HEK293 (cell line): ENCODE measurements at regions not wholly inside any gene's neighbourhood (a gene's known extent, or its start where the extent isn't known, plus 50 kb on each side); places are given as distances from the start of the nearest gene placed in this dataset.
"Not testable (repeated sequence)": the region's sequence is repeated elsewhere in the genome, so short reads cannot be mapped to it uniquely, and the experiment has no call there.

Experiments
- CTCF ChIA-PET: fragments of 350-600 bp; formaldehyde crosslinking; extraction: SDS; loops from one replicate; lab custom pipeline; 2021; ENCODE audit warnings: antibody characterized with exemption; lab: Yijun Ruan, JAX
- POLR2A ChIA-PET: fragments of 300-600 bp; formaldehyde crosslinking; extraction: SDS; loops from one replicate; lab custom pipeline; 2020; ENCODE audit warnings: antibody characterized with exemption, inconsistent platforms; lab: Yijun Ruan, JAX
- H3K27ac ChIP-seq: fragments of 200-500 bp; sonication (Bioruptor generic); 2 replicates; pipeline ENCODE4 v1.5.1; 2014; ENCODE audit warnings: low read depth, low read length, control low read depth, inconsistent platforms; ENCODE audit errors: extremely low read depth
- H3K36me3 ChIP-seq, 2 experiments: fragments of 200-500 bp in 1 of 2; sonication (Bioruptor generic) in 1 of 2; 1 replicate in 1 of 2; 2 replicates in 1 of 2; pipeline ENCODE4 v1.5.1; 2014 to 2017; ENCODE audit warnings: inconsistent platforms in 2 of 2, low read length in 2 of 2; ENCODE audit not compliant: control insufficient read depth in 2 of 2, insufficient read depth in 1 of 2
- H3K4me1 ChIP-seq: fragments of 200-500 bp; sonication (Bioruptor generic); 2 replicates; pipeline ENCODE4 v1.5.1; 2014; ENCODE audit warnings: mild to moderate bottlenecking, low read length, inconsistent platforms; ENCODE audit not compliant: control insufficient read depth, insufficient read depth
- H3K4me3 ChIP-seq: 2 replicates; pipeline ENCODE4 v1.5.1; 2011; ENCODE audit warnings: low read depth, mild to moderate bottlenecking, control low read depth, low read length, moderate library complexity
- H3K9me3 ChIP-seq: fragments of 200-500 bp; sonication (Bioruptor generic); 2 replicates; pipeline ENCODE4 v1.5.1; 2014; ENCODE audit warnings: low read depth, low read length, inconsistent platforms; ENCODE audit not compliant: control insufficient read depth, insufficient read depth
- INSM2 ChIP-seq: fragments of 450-650 bp; formaldehyde crosslinking; IDR thresholded peaks from 2 replicates; pipeline ENCODE4 v1.5.1; 2016; ENCODE audit warnings: missing biosample characterization, missing genetic modification characterization
- PATZ1 ChIP-seq: fragments of 450-650 bp; formaldehyde crosslinking; IDR thresholded peaks from 2 replicates; pipeline ENCODE4 v1.5.1; 2016; ENCODE audit warnings: missing biosample characterization, missing genetic modification characterization
- PRDM1 ChIP-seq: fragments of 450-650 bp; formaldehyde crosslinking; IDR thresholded peaks from 2 replicates; pipeline ENCODE4; 2016; ENCODE audit warnings: missing biosample characterization, missing genetic modification characterization
- PRDM6 ChIP-seq: fragments of 450-650 bp; formaldehyde crosslinking; IDR thresholded peaks from 2 replicates; pipeline ENCODE4 v1.5.1; 2017; ENCODE audit warnings: missing biosample characterization, missing genetic modification characterization
- YY1 ChIP-seq: fragments of 450-650 bp; formaldehyde crosslinking; IDR thresholded peaks from 2 replicates; pipeline ENCODE4 v1.5.1; 2018; ENCODE audit warnings: missing biosample characterization, missing genetic modification characterization
- ZNF146 ChIP-seq: fragments of 450-650 bp; formaldehyde crosslinking; IDR thresholded peaks from 2 replicates; pipeline ENCODE4 v1.5.1; 2016; ENCODE audit warnings: missing biosample characterization, missing genetic modification characterization
- ZNF596 ChIP-seq: fragments of 450-650 bp; IDR thresholded peaks from 2 replicates; pipeline ENCODE4 v1.5.0; 2018; ENCODE audit warnings: missing biosample characterization, mild to moderate bottlenecking, missing genetic modification characterization, moderate library complexity
- ZNF777 ChIP-seq: fragments of 450-650 bp; formaldehyde crosslinking; IDR thresholded peaks from 2 replicates; pipeline ENCODE4 v1.5.1; 2017; ENCODE audit warnings: missing biosample characterization, missing genetic modification characterization, borderline replicate concordance
- TF ChIP-seq, protein P1 (sequence below): fragments of 450-650 bp; formaldehyde crosslinking; IDR thresholded peaks from 2 replicates; pipeline ENCODE4 v1.5.1; 2016; ENCODE audit warnings: missing biosample characterization, missing genetic modification characterization
- TF ChIP-seq, protein P2 (sequence below): fragments of 450-650 bp; formaldehyde crosslinking; IDR thresholded peaks from 2 replicates; pipeline ENCODE4 v1.5.1; 2016; ENCODE audit warnings: missing biosample characterization, missing genetic modification characterization, borderline replicate concordance
- TF ChIP-seq, protein P3 (sequence below): fragments of 450-650 bp; formaldehyde crosslinking; IDR thresholded peaks from 2 replicates; pipeline ENCODE4 v1.5.1; 2016; ENCODE audit warnings: missing biosample characterization, missing genetic modification characterization

GRCh38 chr17:70293564-70294310, 124.4 kb downstream of the KCNJ2 start:
- H3K36me3 ChIP-seq, H3K4me1 ChIP-seq, H3K4me3 ChIP-seq, POLR2A ChIA-PET, CTCF ChIA-PET, H3K9me3 ChIP-seq, H3K27ac ChIP-seq: not testable (repeated sequence)
- TF ChIP-seq, protein P1, sequence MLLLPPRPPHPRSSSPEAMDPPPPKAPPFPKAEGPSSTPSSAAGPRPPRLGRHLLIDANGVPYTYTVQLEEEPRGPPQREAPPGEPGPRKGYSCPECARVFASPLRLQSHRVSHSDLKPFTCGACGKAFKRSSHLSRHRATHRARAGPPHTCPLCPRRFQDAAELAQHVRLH (tag by site-specific recombination), result 0 out of 2 replicates have a peak, but pooled peaks have one; percentile 41
- peak; percentile 81 for TF ChIP-seq ZNF146 (tag by site-specific recombination)

DNA sequence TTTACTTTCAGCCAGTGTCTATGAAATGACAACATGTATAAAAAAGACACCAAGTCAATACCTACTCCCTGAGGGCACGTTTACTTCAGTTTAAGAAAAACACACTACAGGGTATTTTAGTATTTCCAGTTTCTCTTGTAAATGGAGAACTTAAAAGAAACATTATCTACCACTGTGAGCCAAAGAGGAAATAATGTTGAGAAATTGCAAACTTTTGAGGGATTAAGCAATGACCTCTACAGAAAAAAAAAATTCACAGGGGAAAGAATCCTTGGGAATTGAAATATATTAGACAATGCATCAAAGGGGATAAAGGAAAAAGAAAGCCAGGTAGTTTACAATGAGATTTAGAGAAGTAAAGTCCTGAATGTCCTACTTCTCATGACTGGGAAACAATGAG, 126.0 kb downstream of the KCNJ2 start:
- no peaks in the 10 kb centered on the region for H3K36me3 ChIP-seq
- H3K27ac ChIP-seq, result no peak overlapping the region
- TF ChIP-seq PRDM6 (tag by site-specific recombination) (0 out of 2 replicates have a peak, but pooled peaks have one; percentile 30), INSM2 (tag by site-specific recombination) (no peak)
- no peaks in the 10 kb centered on the region for H3K9me3 ChIP-seq
- H3K4me1 ChIP-seq, result peaks cover 7% of the 10 kb centered on the region; the same call in 1 of the 2 replicates
- H3K4me3 ChIP-seq, result no peak overlapping the region
- ChIA-PET POLR2A (no interaction called here), CTCF (no interaction called here)

DNA sequence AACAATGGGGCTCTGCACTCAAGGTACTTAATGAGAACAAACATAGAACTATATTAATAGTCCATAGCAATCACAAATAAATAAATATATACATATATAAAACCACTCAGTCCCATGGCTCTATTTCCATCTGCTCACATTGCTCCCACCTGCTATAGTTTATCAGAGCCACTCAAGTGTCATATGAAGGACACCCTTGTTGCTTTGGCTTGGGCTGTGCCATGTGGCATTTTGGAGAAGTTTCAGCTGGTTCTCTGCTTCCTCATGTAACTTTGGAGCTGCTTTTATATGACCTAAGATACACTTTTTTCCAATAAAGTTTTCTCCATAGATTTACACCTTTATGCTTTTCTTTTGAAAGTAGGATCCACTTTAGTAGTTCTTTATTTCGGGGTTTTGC, 126.4 kb downstream of the KCNJ2 start:
- no peak overlapping the region for H3K27ac ChIP-seq
- no peaks in the 10 kb centered on the region for H3K9me3 ChIP-seq
- no peak overlapping the region for H3K4me3 ChIP-seq
- H3K4me1 ChIP-seq, result peaks cover 7% of the 10 kb centered on the region; the same call in 1 of the 2 replicates
- POLR2A ChIA-PET, result no interaction called here
- no peak for TF ChIP-seq ZNF596 (tag by site-specific recombination)
- no peak for TF ChIP-seq YY1
- TF ChIP-seq, protein P2, sequence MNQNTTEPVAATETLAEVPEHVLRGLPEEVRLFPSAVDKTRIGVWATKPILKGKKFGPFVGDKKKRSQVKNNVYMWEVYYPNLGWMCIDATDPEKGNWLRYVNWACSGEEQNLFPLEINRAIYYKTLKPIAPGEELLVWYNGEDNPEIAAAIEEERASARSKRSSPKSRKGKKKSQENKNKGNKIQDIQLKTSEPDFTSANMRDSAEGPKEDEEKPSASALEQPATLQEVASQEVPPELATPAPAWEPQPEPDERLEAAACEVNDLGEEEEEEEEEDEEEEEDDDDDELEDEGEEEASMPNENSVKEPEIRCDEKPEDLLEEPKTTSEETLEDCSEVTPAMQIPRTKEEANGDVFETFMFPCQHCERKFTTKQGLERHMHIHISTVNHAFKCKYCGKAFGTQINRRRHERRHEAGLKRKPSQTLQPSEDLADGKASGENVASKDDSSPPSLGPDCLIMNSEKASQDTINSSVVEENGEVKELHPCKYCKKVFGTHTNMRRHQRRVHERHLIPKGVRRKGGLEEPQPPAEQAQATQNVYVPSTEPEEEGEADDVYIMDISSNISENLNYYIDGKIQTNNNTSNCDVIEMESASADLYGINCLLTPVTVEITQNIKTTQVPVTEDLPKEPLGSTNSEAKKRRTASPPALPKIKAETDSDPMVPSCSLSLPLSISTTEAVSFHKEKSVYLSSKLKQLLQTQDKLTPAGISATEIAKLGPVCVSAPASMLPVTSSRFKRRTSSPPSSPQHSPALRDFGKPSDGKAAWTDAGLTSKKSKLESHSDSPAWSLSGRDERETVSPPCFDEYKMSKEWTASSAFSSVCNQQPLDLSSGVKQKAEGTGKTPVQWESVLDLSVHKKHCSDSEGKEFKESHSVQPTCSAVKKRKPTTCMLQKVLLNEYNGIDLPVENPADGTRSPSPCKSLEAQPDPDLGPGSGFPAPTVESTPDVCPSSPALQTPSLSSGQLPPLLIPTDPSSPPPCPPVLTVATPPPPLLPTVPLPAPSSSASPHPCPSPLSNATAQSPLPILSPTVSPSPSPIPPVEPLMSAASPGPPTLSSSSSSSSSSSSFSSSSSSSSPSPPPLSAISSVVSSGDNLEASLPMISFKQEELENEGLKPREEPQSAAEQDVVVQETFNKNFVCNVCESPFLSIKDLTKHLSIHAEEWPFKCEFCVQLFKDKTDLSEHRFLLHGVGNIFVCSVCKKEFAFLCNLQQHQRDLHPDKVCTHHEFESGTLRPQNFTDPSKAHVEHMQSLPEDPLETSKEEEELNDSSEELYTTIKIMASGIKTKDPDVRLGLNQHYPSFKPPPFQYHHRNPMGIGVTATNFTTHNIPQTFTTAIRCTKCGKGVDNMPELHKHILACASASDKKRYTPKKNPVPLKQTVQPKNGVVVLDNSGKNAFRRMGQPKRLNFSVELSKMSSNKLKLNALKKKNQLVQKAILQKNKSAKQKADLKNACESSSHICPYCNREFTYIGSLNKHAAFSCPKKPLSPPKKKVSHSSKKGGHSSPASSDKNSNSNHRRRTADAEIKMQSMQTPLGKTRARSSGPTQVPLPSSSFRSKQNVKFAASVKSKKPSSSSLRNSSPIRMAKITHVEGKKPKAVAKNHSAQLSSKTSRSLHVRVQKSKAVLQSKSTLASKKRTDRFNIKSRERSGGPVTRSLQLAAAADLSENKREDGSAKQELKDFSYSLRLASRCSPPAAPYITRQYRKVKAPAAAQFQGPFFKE (tag by site-specific recombination), result no peak
- TF ChIP-seq, protein P3, sequence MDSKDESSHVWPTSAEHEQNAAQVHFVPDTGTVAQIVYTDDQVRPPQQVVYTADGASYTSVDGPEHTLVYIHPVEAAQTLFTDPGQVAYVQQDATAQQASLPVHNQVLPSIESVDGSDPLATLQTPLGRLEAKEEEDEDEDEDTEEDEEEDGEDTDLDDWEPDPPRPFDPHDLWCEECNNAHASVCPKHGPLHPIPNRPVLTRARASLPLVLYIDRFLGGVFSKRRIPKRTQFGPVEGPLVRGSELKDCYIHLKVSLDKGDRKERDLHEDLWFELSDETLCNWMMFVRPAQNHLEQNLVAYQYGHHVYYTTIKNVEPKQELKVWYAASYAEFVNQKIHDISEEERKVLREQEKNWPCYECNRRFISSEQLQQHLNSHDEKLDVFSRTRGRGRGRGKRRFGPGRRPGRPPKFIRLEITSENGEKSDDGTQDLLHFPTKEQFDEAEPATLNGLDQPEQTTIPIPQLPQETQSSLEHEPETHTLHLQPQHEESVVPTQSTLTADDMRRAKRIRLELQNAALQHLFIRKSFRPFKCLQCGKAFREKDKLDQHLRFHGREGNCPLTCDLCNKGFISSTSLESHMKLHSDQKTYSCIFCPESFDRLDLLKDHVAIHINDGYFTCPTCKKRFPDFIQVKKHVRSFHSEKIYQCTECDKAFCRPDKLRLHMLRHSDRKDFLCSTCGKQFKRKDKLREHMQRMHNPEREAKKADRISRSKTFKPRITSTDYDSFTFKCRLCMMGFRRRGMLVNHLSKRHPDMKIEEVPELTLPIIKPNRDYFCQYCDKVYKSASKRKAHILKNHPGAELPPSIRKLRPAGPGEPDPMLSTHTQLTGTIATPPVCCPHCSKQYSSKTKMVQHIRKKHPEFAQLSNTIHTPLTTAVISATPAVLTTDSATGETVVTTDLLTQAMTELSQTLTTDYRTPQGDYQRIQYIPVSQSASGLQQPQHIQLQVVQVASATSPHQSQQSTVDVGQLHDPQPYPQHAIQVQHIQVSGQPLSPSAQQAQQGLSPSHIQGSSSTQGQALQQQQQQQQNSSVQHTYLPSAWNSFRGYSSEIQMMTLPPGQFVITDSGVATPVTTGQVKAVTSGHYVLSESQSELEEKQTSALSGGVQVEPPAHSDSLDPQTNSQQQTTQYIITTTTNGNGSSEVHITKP (tag by site-specific recombination), result no peak
- TF ChIP-seq PATZ1 (tag by site-specific recombination), result no peak
- TF ChIP-seq ZNF777 (tag by site-specific recombination), result no peak
- no peak for TF ChIP-seq PRDM1 (tag by site-specific recombination)
- TF ChIP-seq, all 188 proteins: peak for 0
- no peaks in the 10 kb centered on the region for H3K36me3 ChIP-seq
- CTCF ChIA-PET, result no interaction called here
